HEK293 (cell line): ENCODE measurements at regions not wholly inside any gene's neighbourhood (a gene's known extent, or its start where the extent isn't known, plus 50 kb on each side); places are given as distances from the start of the nearest gene placed in this dataset.

ENCODE experiments used
- CTCF ChIA-PET: fragments of 350-600 bp; formaldehyde crosslinking; extraction: SDS; loops from one replicate; lab custom pipeline; 2021; ENCODE audit warnings: antibody characterized with exemption; lab: Yijun Ruan, JAX
- POLR2A ChIA-PET: fragments of 300-600 bp; formaldehyde crosslinking; extraction: SDS; loops from one replicate; lab custom pipeline; 2020; ENCODE audit warnings: antibody characterized with exemption, inconsistent platforms; lab: Yijun Ruan, JAX
- H3K27ac ChIP-seq: fragments of 200-500 bp; sonication (Bioruptor generic); 2 replicates; pipeline ENCODE4 v1.5.1; 2014; ENCODE audit warnings: low read depth, low read length, control low read depth, inconsistent platforms; ENCODE audit errors: extremely low read depth
- H3K36me3 ChIP-seq, 2 experiments: fragments of 200-500 bp in 1 of 2; sonication (Bioruptor generic) in 1 of 2; 1 replicate in 1 of 2; 2 replicates in 1 of 2; pipeline ENCODE4 v1.5.1; 2014 to 2017; ENCODE audit warnings: inconsistent platforms in 2 of 2, low read length in 2 of 2; ENCODE audit not compliant: control insufficient read depth in 2 of 2, insufficient read depth in 1 of 2
- H3K4me1 ChIP-seq: fragments of 200-500 bp; sonication (Bioruptor generic); 2 replicates; pipeline ENCODE4 v1.5.1; 2014; ENCODE audit warnings: mild to moderate bottlenecking, low read length, inconsistent platforms; ENCODE audit not compliant: control insufficient read depth, insufficient read depth
- H3K4me3 ChIP-seq: 2 replicates; pipeline ENCODE4 v1.5.1; 2011; ENCODE audit warnings: low read depth, mild to moderate bottlenecking, control low read depth, low read length, moderate library complexity
- H3K9me3 ChIP-seq: fragments of 200-500 bp; sonication (Bioruptor generic); 2 replicates; pipeline ENCODE4 v1.5.1; 2014; ENCODE audit warnings: low read depth, low read length, inconsistent platforms; ENCODE audit not compliant: control insufficient read depth, insufficient read depth
- GLI2 ChIP-seq: fragments of 450-650 bp; formaldehyde crosslinking; IDR thresholded peaks from 2 replicates; pipeline ENCODE4; 2017; ENCODE audit warnings: missing biosample characterization, missing genetic modification characterization, low read depth, borderline replicate concordance
- GLIS1 ChIP-seq: fragments of 450-650 bp; formaldehyde crosslinking; IDR thresholded peaks from 2 replicates; pipeline ENCODE4 v1.5.1; 2016; ENCODE audit warnings: missing biosample characterization, missing genetic modification characterization
- IKZF3 ChIP-seq: fragments of 450-650 bp; IDR thresholded peaks from 2 replicates; pipeline ENCODE4 v1.5.0; 2018; ENCODE audit warnings: missing biosample characterization, mild to moderate bottlenecking, missing genetic modification characterization, moderate library complexity
- KLF10 ChIP-seq: fragments of 450-650 bp; IDR thresholded peaks from 2 replicates; pipeline ENCODE4 v1.5.1; 2018; ENCODE audit warnings: missing biosample characterization, mild to moderate bottlenecking, missing genetic modification characterization
- KLF7 ChIP-seq: fragments of 450-650 bp; formaldehyde crosslinking; IDR thresholded peaks from 2 replicates; pipeline ENCODE4 v1.5.1; 2016; ENCODE audit warnings: missing biosample characterization, missing genetic modification characterization, borderline replicate concordance
- KLF8 ChIP-seq: fragments of 450-650 bp; formaldehyde crosslinking; IDR thresholded peaks from 2 replicates; pipeline ENCODE4 v1.5.1; 2016; ENCODE audit warnings: missing biosample characterization, missing genetic modification characterization
- RBAK ChIP-seq: fragments of 450-650 bp; formaldehyde crosslinking; IDR thresholded peaks from 2 replicates; pipeline ENCODE4 v1.5.1; 2016; ENCODE audit warnings: missing biosample characterization, missing genetic modification characterization
- REPIN1 ChIP-seq: fragments of 450-650 bp; formaldehyde crosslinking; IDR thresholded peaks from 2 replicates; pipeline ENCODE4 v1.5.1; 2017; ENCODE audit warnings: missing biosample characterization, missing genetic modification characterization, low read depth
- REST ChIP-seq: fragments of 450-650 bp; formaldehyde crosslinking; IDR thresholded peaks from 2 replicates; pipeline ENCODE4 v1.5.1; 2016; ENCODE audit warnings: missing biosample characterization, missing genetic modification characterization
- SALL2 ChIP-seq: fragments of 450-650 bp; formaldehyde crosslinking; IDR thresholded peaks from 2 replicates; pipeline ENCODE4 v1.5.0; 2017; ENCODE audit warnings: missing biosample characterization, mild to moderate bottlenecking, missing genetic modification characterization, borderline replicate concordance
- ZBTB1 ChIP-seq: fragments of 450-650 bp; formaldehyde crosslinking; IDR thresholded peaks from 2 replicates; pipeline ENCODE4 v1.5.1; 2016; ENCODE audit warnings: missing biosample characterization, missing genetic modification characterization
- ZBTB17 ChIP-seq: fragments of 450-650 bp; formaldehyde crosslinking; IDR thresholded peaks from 2 replicates; pipeline ENCODE4 v1.5.1; 2016; ENCODE audit warnings: missing biosample characterization, missing genetic modification characterization
- ZBTB8A ChIP-seq: fragments of 450-650 bp; formaldehyde crosslinking; IDR thresholded peaks from 2 replicates; pipeline ENCODE4 v1.5.1; 2016; ENCODE audit warnings: missing biosample characterization, missing genetic modification characterization
- ZNF211 ChIP-seq: fragments of 450-650 bp; formaldehyde crosslinking; IDR thresholded peaks from 2 replicates; pipeline ENCODE4 v1.5.1; 2016; ENCODE audit warnings: low read depth, missing biosample characterization, missing genetic modification characterization
- ZNF24 ChIP-seq: fragments of 450-650 bp; formaldehyde crosslinking; IDR thresholded peaks from 2 replicates; pipeline ENCODE4 v1.5.1; 2016; ENCODE audit warnings: missing biosample characterization, missing genetic modification characterization
- ZNF530 ChIP-seq: fragments of 450-650 bp; formaldehyde crosslinking; IDR thresholded peaks from 2 replicates; pipeline ENCODE4 v1.5.1; 2016; ENCODE audit warnings: low read depth, missing biosample characterization, missing genetic modification characterization
- ZNF610 ChIP-seq: fragments of 450-650 bp; formaldehyde crosslinking; IDR thresholded peaks from 2 replicates; pipeline ENCODE4 v1.5.1; 2016; ENCODE audit warnings: missing biosample characterization, missing genetic modification characterization, borderline replicate concordance
- ZNF623 ChIP-seq: fragments of 450-650 bp; formaldehyde crosslinking; IDR thresholded peaks from 2 replicates; pipeline ENCODE4 v1.5.1; 2016; ENCODE audit warnings: missing biosample characterization, missing genetic modification characterization
- ZNF654 ChIP-seq: fragments of 450-650 bp; formaldehyde crosslinking; IDR thresholded peaks from 2 replicates; pipeline ENCODE4 v1.5.1; 2016; ENCODE audit warnings: low read depth, missing biosample characterization, missing genetic modification characterization
- ZNF660 ChIP-seq: fragments of 450-650 bp; IDR thresholded peaks from 2 replicates; pipeline ENCODE4 v1.5.1; 2018; ENCODE audit warnings: missing biosample characterization, mild to moderate bottlenecking, missing genetic modification characterization
- TF ChIP-seq, protein P1 (sequence below): fragments of 450-650 bp; formaldehyde crosslinking; IDR thresholded peaks from 2 replicates; pipeline ENCODE4 v1.5.1; 2016; ENCODE audit warnings: missing biosample characterization, missing genetic modification characterization
- TF ChIP-seq, protein P2 (sequence below): fragments of 450-650 bp; formaldehyde crosslinking; IDR thresholded peaks from 2 replicates; pipeline ENCODE4 v1.5.1; 2016; ENCODE audit warnings: missing biosample characterization, missing genetic modification characterization
- TF ChIP-seq, protein P3 (sequence below): fragments of 450-650 bp; formaldehyde crosslinking; IDR thresholded peaks from 2 replicates; pipeline ENCODE4 v1.5.1; 2016; ENCODE audit warnings: missing biosample characterization, missing genetic modification characterization
- TF ChIP-seq, protein P4 (sequence below): fragments of 450-650 bp; formaldehyde crosslinking; IDR thresholded peaks from 2 replicates; pipeline ENCODE4 v1.5.1; 2016; ENCODE audit warnings: missing biosample characterization, missing genetic modification characterization

- TF ChIP-seq, protein P1, sequence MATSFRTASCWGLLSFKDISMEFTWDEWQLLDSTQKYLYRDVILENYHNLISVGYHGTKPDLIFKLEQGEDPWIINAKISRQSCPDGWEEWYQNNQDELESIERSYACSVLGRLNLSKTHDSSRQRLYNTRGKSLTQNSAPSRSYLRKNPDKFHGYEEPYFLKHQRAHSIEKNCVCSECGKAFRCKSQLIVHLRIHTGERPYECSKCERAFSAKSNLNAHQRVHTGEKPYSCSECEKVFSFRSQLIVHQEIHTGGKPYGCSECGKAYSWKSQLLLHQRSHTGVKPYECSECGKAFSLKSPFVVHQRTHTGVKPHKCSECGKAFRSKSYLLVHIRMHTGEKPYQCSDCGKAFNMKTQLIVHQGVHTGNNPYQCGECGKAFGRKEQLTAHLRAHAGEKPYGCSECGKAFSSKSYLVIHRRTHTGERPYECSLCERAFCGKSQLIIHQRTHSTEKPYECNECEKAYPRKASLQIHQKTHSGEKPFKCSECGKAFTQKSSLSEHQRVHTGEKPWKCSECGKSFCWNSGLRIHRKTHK (tag by site-specific recombination): no peak
- TF ChIP-seq, protein P2, sequence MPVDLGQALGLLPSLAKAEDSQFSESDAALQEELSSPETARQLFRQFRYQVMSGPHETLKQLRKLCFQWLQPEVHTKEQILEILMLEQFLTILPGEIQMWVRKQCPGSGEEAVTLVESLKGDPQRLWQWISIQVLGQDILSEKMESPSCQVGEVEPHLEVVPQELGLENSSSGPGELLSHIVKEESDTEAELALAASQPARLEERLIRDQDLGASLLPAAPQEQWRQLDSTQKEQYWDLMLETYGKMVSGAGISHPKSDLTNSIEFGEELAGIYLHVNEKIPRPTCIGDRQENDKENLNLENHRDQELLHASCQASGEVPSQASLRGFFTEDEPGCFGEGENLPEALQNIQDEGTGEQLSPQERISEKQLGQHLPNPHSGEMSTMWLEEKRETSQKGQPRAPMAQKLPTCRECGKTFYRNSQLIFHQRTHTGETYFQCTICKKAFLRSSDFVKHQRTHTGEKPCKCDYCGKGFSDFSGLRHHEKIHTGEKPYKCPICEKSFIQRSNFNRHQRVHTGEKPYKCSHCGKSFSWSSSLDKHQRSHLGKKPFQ (tag by site-specific recombination): no peak
- no peak for TF ChIP-seq KLF10 (tag by site-specific recombination)
- TF ChIP-seq SALL2 (tag by site-specific recombination): no peak
These were observed 409.2 kb upstream of the TMPO start (continued) for GRCh38 chr12:98106031-98106683.

GRCh38 chr12:98109266-98109665 lies 406.1 kb upstream of the TMPO start:
- CTCF ChIA-PET: no interaction called here
- no peaks in the 10 kb centered on the region for H3K9me3 ChIP-seq
- no peaks in the 10 kb centered on the region for H3K4me1 ChIP-seq
- POLR2A ChIA-PET: no interaction called here
- TF ChIP-seq ZBTB8A (tag by site-specific recombination): no peak
- no peak for TF ChIP-seq ZNF24
- no peak for TF ChIP-seq ZBTB1
- no peak for TF ChIP-seq ZNF211
- no peak for TF ChIP-seq ZBTB17 (tag by site-specific recombination)
- TF ChIP-seq ZNF530 (tag by site-specific recombination): no peak
- no peak for TF ChIP-seq IKZF3
- no peak for TF ChIP-seq ZNF660 (tag by site-specific recombination)
- no peak for TF ChIP-seq ZNF610 (tag by site-specific recombination)
- TF ChIP-seq REPIN1 (tag by site-specific recombination): no peak
- TF ChIP-seq, all 188 proteins: peak for 0
- H3K36me3 ChIP-seq: no peaks in the 10 kb centered on the region
- H3K27ac ChIP-seq: no peak overlapping the region
- no peak overlapping the region for H3K4me3 ChIP-seq

GRCh38 chr12:98110536-98110935 lies 404.9 kb upstream of the TMPO start:
- POLR2A ChIA-PET: no interaction called here
- CTCF ChIA-PET: no interaction called here
- Histone ChIP-seq H3K4me1 (no peaks in the 10 kb centered on the region), H3K4me3 (no peak overlapping the region), H3K27ac (no peak overlapping the region), H3K9me3 (no peaks in the 10 kb centered on the region), H3K36me3 (no peaks in the 10 kb centered on the region)
- TF ChIP-seq GLI2 (no peak), RBAK (tag by site-specific recombination) (no peak), GLIS1 (tag by site-specific recombination) (no peak), KLF7 (tag by site-specific recombination) (no peak), ZNF654 (tag by site-specific recombination) (no peak), KLF8 (no peak), ZNF623 (tag by site-specific recombination) (no peak), REST (tag by site-specific recombination) (no peak)
- TF ChIP-seq, protein P3, sequence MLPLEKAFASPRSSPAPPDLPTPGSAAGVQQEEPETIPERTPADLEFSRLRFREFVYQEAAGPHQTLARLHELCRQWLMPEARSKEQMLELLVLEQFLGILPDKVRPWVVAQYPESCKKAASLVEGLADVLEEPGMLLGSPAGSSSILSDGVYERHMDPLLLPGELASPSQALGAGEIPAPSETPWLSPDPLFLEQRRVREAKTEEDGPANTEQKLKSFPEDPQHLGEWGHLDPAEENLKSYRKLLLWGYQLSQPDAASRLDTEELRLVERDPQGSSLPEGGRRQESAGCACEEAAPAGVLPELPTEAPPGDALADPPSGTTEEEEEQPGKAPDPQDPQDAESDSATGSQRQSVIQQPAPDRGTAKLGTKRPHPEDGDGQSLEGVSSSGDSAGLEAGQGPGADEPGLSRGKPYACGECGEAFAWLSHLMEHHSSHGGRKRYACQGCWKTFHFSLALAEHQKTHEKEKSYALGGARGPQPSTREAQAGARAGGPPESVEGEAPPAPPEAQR: no peak
- TF ChIP-seq, protein P4, sequence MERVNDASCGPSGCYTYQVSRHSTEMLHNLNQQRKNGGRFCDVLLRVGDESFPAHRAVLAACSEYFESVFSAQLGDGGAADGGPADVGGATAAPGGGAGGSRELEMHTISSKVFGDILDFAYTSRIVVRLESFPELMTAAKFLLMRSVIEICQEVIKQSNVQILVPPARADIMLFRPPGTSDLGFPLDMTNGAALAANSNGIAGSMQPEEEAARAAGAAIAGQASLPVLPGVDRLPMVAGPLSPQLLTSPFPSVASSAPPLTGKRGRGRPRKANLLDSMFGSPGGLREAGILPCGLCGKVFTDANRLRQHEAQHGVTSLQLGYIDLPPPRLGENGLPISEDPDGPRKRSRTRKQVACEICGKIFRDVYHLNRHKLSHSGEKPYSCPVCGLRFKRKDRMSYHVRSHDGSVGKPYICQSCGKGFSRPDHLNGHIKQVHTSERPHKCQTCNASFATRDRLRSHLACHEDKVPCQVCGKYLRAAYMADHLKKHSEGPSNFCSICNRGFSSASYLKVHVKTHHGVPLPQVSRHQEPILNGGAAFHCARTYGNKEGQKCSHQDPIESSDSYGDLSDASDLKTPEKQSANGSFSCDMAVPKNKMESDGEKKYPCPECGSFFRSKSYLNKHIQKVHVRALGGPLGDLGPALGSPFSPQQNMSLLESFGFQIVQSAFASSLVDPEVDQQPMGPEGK (tag by site-specific recombination): no peak
